ENCODE measurements at regions not wholly inside any gene's neighbourhood (a gene's known extent, or its start where the extent isn't known, plus 50 kb on each side); places are given as distances from the start of the nearest gene placed in this dataset.

DNA sequence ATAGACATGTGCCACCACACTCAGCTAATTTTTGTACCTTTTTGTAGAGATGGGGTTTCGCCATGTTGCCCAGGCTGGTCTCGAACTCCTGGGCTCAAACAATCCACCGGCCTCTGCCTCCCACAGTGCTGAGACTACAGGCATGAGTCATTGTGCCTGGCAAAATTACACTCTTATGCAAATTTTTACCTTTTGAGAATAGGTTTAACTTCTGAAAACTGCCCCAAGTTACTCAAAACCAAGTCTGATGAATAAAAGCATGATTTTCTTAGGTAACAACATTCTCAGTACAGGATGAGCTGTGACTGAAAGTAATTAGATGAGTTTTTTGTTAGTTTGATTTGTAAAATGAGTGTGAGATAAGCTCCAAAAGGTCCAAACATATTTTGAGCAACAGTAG, 166.0 kb downstream of the RPS29 start:
- no peak for DNase-seq
- Mint-ChIP-seq H3K4me3 (no peak overlapping the region), H3K9me3 (no peaks in the 10 kb centered on the region), H3K4me1 (no peaks in the 10 kb centered on the region), H3K36me3 (no peaks in the 10 kb centered on the region), H3K27ac (no peak overlapping the region), H3K27me3 (peaks cover 25 to 49% (median 31%) of the 10 kb centered on the region in 5 donors)
- ATAC-seq: no peak
- POLR2A ChIA-PET: no interaction called here

DNA sequence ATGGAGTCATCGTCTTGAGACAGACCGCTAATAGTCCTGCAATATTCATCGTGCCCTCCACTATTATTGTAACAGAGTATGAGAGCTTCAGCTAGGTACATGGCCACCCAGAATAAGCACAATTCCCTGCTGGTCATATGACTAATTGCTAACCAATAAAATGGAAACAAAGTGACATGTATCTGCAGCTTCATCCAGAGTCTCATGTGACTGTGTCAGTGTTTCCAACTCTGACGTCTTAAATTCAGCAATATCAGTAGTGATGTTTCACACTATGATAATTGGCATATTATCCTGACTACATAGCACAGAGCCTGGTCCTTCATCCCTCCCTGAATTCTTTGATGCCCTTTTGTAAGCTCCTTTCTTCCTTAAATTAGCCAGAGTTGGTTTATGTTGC, 167.4 kb downstream of the RPS29 start:
- DNase-seq: no peak
- Mint-ChIP-seq H3K36me3 (no peaks in the 10 kb centered on the region), H3K4me1 (no peaks in the 10 kb centered on the region), H3K4me3 (no peak overlapping the region), H3K9me3 (no peaks in the 10 kb centered on the region), H3K27me3 (peaks cover 20 to 36% (median 27%) of the 10 kb centered on the region in 5 donors), H3K27ac (no peak overlapping the region)
- ATAC-seq: no peak
- POLR2A ChIA-PET: no interaction called here

DNA sequence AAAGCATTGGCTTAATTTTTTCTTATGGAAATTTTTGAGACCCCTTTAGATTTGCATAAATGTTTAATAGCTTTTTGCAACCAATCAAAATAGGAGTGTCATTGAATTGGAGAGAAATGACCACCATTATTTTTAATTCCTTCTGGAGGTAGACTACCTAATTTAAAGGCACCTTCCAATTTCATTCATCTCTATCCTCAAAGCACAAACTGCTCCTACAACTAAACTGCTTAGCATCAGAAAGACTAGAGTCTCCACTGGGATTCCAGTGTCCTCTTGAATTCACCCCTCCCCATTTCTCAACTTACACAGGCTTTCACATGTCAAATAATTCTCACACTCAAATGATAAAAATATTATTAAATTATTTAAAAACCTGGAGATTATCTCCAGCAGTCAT, 168.4 kb downstream of the RPS29 start:
- POLR2A ChIA-PET: no interaction called here
- no peak for ATAC-seq
- no peak for DNase-seq
- H3K4me1 Mint-ChIP-seq: no peaks in the 10 kb centered on the region
- no peak overlapping the region for H3K27ac Mint-ChIP-seq
- H3K4me3 Mint-ChIP-seq: no peak overlapping the region
- no peaks in the 10 kb centered on the region for H3K36me3 Mint-ChIP-seq
- peaks cover 20 to 41% (median 26%) of the 10 kb centered on the region in 5 donors for H3K27me3 Mint-ChIP-seq
- H3K9me3 Mint-ChIP-seq: no peaks in the 10 kb centered on the region

GRCh38 chr14:49408187-49408933, 177.8 kb downstream of the RPS29 start:
- Mint-ChIP-seq H3K36me3 (no peaks in the 10 kb centered on the region), H3K4me3 (no peak overlapping the region), H3K27me3 (peaks cover 17 to 35% (median 28%) of the 10 kb centered on the region in 5 donors), H3K9me3 (no peaks in the 10 kb centered on the region), H3K27ac (no peak overlapping the region), H3K4me1 (no peaks in the 10 kb centered on the region)
- POLR2A ChIA-PET: no interaction called here
- no peak for DNase-seq
- no peak for ATAC-seq

GRCh38 chr14:49405291-49405690, 180.9 kb downstream of the RPS29 start:
- ATAC-seq: no peak
- DNase-seq: no peak
- Mint-ChIP-seq H3K27ac (no peak overlapping the region), H3K4me3 (no peak overlapping the region), H3K36me3 (no peaks in the 10 kb centered on the region), H3K27me3 (peaks cover 5 to 15% (median 12%) of the 10 kb centered on the region in 5 donors), H3K9me3 (no peaks in the 10 kb centered on the region), H3K4me1 (no peaks in the 10 kb centered on the region)
- POLR2A ChIA-PET: no interaction called here

GRCh38 chr14:49401373-49401772, 184.8 kb downstream of the RPS29 start:
- Mint-ChIP-seq H3K36me3 (no peaks in the 10 kb centered on the region), H3K4me1 (no peaks in the 10 kb centered on the region), H3K27me3 (peaks cover 0 to 4% (median 2%) of the 10 kb centered on the region in 5 donors), H3K27ac (no peak overlapping the region), H3K4me3 (no peak overlapping the region), H3K9me3 (no peaks in the 10 kb centered on the region)
- POLR2A ChIA-PET: no interaction called here
- DNase-seq: no peak
- ATAC-seq: no peak

GRCh38 chr14:49396801-49397200, 189.4 kb downstream of the RPS29 start:
- H3K4me1 Mint-ChIP-seq: no peaks in the 10 kb centered on the region
- no peak overlapping the region for H3K27ac Mint-ChIP-seq
- no peak overlapping the region for H3K4me3 Mint-ChIP-seq
- H3K9me3 Mint-ChIP-seq: peaks cover 0 to 4% (median 0%) of the 10 kb centered on the region in 9 donors
- H3K36me3 Mint-ChIP-seq: no peaks in the 10 kb centered on the region
- peaks cover 0 to 15% (median 6%) of the 10 kb centered on the region in 5 donors for H3K27me3 Mint-ChIP-seq
- no peak for ATAC-seq
- POLR2A ChIA-PET: no interaction called here
- DNase-seq: no peak

DNA sequence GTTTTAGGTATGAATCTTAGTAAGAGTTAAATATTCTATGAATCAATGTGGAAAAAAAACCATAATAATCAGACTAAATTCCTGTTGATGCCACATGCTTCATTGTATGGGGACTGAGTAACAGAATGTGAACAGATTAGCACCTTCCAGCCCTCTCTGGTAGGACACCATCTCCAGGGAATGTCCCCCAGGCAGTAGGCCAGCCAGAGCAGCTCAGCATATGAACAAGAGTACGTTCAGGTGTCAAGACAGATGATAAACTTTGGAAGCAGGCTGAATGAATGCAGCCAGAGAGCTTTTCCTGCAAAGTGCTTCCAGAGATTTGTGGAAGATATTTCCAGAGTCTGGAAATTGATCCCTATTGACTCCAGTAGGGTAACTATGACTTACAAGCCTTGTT, 204.4 kb downstream of the RPS29 start:
- H3K27ac Mint-ChIP-seq: no peak overlapping the region
- POLR2A ChIA-PET: no interaction called here
- H3K4me1 Mint-ChIP-seq: no peaks in the 10 kb centered on the region
- peaks cover 0 to 21% (median 15%) of the 10 kb centered on the region in 9 donors for H3K9me3 Mint-ChIP-seq
- H3K4me3 Mint-ChIP-seq: no peak overlapping the region
- DNase-seq (no peak), ATAC-seq (no peak)
- peaks cover 2 to 52% (median 30%) of the 10 kb centered on the region in 5 donors for H3K27me3 Mint-ChIP-seq
- peaks cover 0 to 16% (median 0%) of the 10 kb centered on the region in 3 donors for H3K36me3 Mint-ChIP-seq

- H3K4me3 Mint-ChIP-seq: no peak overlapping the region
- H3K4me1 Mint-ChIP-seq: no peaks in the 10 kb centered on the region
- POLR2A ChIA-PET: no interaction called here
- H3K27ac Mint-ChIP-seq: no peak overlapping the region
- H3K36me3 Mint-ChIP-seq: no peaks in the 10 kb centered on the region
- H3K9me3 Mint-ChIP-seq: peaks cover 0 to 3% (median 0%) of the 10 kb centered on the region in 9 donors
- ATAC-seq (no peak), DNase-seq (no peak)
- peaks cover 0 to 8% (median 2%) of the 10 kb centered on the region in 5 donors for H3K27me3 Mint-ChIP-seq
These were observed 218.5 kb downstream of the RPS29 start for GRCh38 chr14:49367696-49368095.

DNA sequence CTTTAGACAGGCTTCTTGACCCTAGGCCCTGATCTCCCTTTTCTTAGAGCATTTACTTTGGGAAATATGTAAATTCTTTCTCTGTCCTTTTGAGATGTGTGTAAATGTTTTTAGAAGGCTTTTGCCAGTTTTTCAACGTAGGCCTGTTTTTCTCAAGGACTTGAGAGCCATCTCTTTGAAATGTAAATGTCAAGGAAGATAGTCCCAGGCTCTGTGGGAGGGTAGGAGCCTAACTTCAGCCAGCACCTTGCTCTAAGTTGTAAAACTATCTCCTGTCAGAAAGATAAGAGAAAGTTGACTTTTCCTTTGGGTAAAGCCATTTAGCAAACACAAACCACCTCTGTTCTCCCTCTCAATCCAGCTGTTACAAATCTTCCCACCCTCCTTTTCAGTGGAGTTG, 219.8 kb downstream of the RPS29 start:
- ATAC-seq: no peak
- peaks cover 0 to 6% (median 0%) of the 10 kb centered on the region in 9 donors for H3K9me3 Mint-ChIP-seq
- peaks cover 0 to 7% (median 2%) of the 10 kb centered on the region in 5 donors for H3K27me3 Mint-ChIP-seq
- no peak overlapping the region for H3K4me3 Mint-ChIP-seq
- no peak for DNase-seq
- H3K27ac Mint-ChIP-seq: no peak overlapping the region
- H3K4me1 Mint-ChIP-seq: no peaks in the 10 kb centered on the region
- H3K36me3 Mint-ChIP-seq: no peaks in the 10 kb centered on the region
- POLR2A ChIA-PET: no interaction called here

- peaks cover 0 to 10% (median 0%) of the 10 kb centered on the region in 3 donors for H3K36me3 Mint-ChIP-seq
- no peak overlapping the region for H3K4me3 Mint-ChIP-seq
- H3K4me1 Mint-ChIP-seq: no peaks in the 10 kb centered on the region
- H3K27ac Mint-ChIP-seq: no peak overlapping the region
- DNase-seq (no peak), ATAC-seq (no peak)
- POLR2A ChIA-PET: no interaction called here
- peaks cover 0 to 23% (median 9%) of the 10 kb centered on the region in 9 donors for H3K9me3 Mint-ChIP-seq
- peaks cover 2 to 11% (median 3%) of the 10 kb centered on the region in 5 donors for H3K27me3 Mint-ChIP-seq
These were observed 221.4 kb downstream of the RPS29 start for GRCh38 chr14:49364752-49365117.

DNA sequence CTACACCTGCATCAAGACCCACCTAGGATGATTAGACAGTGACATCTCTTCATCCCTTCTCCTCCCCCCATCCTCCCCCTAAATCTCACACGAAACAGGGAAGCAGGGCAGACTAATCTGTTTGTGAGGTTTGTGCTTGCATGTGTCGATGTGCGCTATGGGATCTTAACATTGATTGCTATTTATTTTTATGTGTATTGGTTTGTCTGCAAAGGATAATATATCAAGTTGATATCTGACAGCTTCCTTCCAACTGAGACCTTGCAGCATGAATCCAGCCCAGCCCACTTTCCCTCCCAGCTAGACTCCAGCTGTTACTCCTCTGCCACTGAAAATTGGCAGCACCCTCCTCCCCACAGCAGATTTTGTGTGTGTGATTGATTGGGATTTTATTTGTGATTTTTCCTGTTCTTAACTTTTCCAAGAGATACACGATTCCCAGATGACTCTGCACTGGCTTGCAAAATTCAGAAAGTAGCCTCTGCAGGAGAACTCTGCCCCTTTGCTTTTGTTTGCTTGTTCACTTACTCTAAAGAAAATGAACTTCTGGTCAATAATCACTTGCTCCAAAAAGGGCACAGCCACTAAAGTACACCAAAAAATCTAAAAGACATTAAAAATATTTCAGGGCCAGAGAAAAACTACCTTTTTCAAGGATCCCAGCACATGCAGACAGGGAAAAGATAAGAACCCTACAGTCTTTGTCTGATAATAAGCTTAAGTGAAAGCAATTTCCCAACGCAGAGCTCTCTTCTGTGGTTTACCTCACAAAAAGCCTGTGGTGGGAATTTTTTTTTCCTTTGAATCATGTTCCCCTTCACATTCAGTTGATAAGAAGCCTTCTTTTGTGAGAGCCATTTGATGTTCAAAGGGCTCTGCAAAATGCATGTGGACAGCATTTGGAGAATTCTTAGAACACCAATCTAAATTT, 222.1 kb downstream of the RPS29 start:
- H3K9me3 Mint-ChIP-seq: peaks cover 0 to 30% (median 15%) of the 10 kb centered on the region in 9 donors
- ATAC-seq: no peak
- POLR2A ChIA-PET: no interaction called here
- no peak overlapping the region for H3K27ac Mint-ChIP-seq
- peaks cover 2 to 18% (median 8%) of the 10 kb centered on the region in 5 donors for H3K27me3 Mint-ChIP-seq
- H3K36me3 Mint-ChIP-seq: peaks cover 0 to 17% (median 0%) of the 10 kb centered on the region in 3 donors
- DNase-seq: no peak
- no peaks in the 10 kb centered on the region for H3K4me1 Mint-ChIP-seq
- H3K4me3 Mint-ChIP-seq: no peak overlapping the region

DNA sequence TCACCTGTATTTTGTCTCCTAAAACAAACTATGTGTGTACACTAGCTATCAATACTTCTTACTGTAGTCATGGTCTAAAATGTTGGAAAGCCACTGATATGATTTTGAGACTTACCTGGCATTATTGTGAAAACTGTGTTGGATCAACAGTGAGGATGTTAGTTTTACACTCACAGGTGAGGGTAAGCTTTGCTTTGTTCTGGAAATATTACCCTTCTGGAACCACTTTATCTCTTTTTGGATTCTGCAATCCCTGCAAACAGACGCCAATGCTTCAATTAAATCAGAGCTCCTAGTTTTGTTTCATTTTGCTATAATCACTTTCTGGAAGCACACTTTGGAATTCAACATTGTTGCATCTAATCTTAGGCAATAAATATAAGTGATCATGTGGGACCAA, 223.3 kb downstream of the RPS29 start:
- Mint-ChIP-seq H3K4me3 (no peak overlapping the region), H3K4me1 (no peaks in the 10 kb centered on the region), H3K9me3 (peaks cover 0 to 36% (median 17%) of the 10 kb centered on the region in 9 donors), H3K27ac (no peak overlapping the region), H3K27me3 (peaks cover 6 to 24% (median 10%) of the 10 kb centered on the region in 5 donors), H3K36me3 (peaks cover 0 to 18% (median 2%) of the 10 kb centered on the region in 3 donors)
- POLR2A ChIA-PET: no interaction called here
- no peak for ATAC-seq
- DNase-seq: no peak

Measured in naive thymus-derived CD8-positive, alpha-beta T cell (primary cell).